Heart right ventricle (tissue), 16 donors: ENCODE measurements at regions not wholly inside any gene's neighbourhood (a gene's known extent, or its start where the extent isn't known, plus 50 kb on each side); places are given as distances from the start of the nearest gene placed in this dataset.

Experiments
- ATAC-seq, 8 donors: fragments of 200-7000 bp; cut with Tn5 transposase; one replicate each; pipeline ENCODE4 v1.9.1; 2020; ENCODE audit warnings: mild to moderate bottlenecking in 8 of 8, moderate library complexity in 8 of 8, moderate number of reproducible peaks in 1 of 8
- DNase-seq, 2 donors: peaks; one replicate each; pipeline ENCODE4 v3.0.0-alpha.2; 2020
- H3K27ac ChIP-seq, 10 donors: fragments of 200-600 bp; sonication (generic) in 2 of 10; one replicate each; pipeline versions ENCODE4 v1.5.0 to v1.8.0; 2020 to 2022; ENCODE audit warnings: mild to moderate bottlenecking in 3 of 10
- H3K27me3 ChIP-seq, 7 donors: fragments of 200-600 bp; one replicate each; pipeline ENCODE4 v1.8.0; 2021 to 2022; ENCODE audit warnings: mild to moderate bottlenecking in 2 of 7
- H3K36me3 ChIP-seq, 9 donors: fragments of 200-600 bp; sonication (generic) in 1 of 9; one replicate each; pipeline versions ENCODE4 v1.5.0 to v1.8.0; 2020 to 2022; ENCODE audit warnings: mild to moderate bottlenecking in 2 of 9
- H3K4me1 ChIP-seq, 9 donors: fragments of 200-600 bp; sonication (generic) in 1 of 9; one replicate each; pipeline versions ENCODE4 v1.5.0 to v1.8.0; 2020 to 2022; ENCODE audit warnings: mild to moderate bottlenecking in 4 of 9
- H3K4me3 ChIP-seq, 10 donors: fragments of 200-600 bp; sonication (generic) in 2 of 10; one replicate each; pipeline versions ENCODE4 v1.5.0 to v1.8.0; 2020 to 2022; ENCODE audit warnings: mild to moderate bottlenecking in 7 of 10, moderate library complexity in 2 of 10
- H3K9me3 ChIP-seq, 11 donors: fragments of 200-600 bp in 10 of 11; sonication (generic) in 2 of 11; one replicate each; pipeline versions ENCODE4 v1.5.0 to v1.8.0; 2013 to 2022; ENCODE audit warnings: mild to moderate bottlenecking in 2 of 11, control low read depth in 1 of 11, moderate library complexity in 1 of 11
- CTCF ChIP-seq, 9 donors: fragments of 200-600 bp; sonication (generic) in 2 of 9; IDR thresholded peaks; one replicate each; pipeline versions ENCODE4 v1.5.0 to v1.8.0; 2021 to 2022; ENCODE audit warnings: antibody characterized with exemption in 9 of 9, mild to moderate bottlenecking in 5 of 9, moderate library complexity in 1 of 9
- WGBS, 2 donors: extraction: QIAGEN DNeasy Blood & Tissue Kit; methylation state at CpG; one replicate each; pipeline ENCODE4 v1.1.7; 2013; ENCODE audit warnings: inconsistent platforms in 1 of 2; 5-methylcytosine and 5-hydroxymethylcytosine counted together
- intact Hi-C, 10 donors: fragments of 100-400 bp; cut with DNase I; formaldehyde crosslinking; loops; one replicate each; pipeline versions ENCODE4 v1.11.1 to v1.14.2; 2022
- donor health status: Arrhythmogenic right ventricular cardiomyopathy.
- donor health status: ischemic (EF 13 %, LVEDD 7.1; RV severe dilation, severe dysfunction).
- donor health status: healthy with polysubstance abuse.
- donor health status: DM: no; HTN: yes; CAD: no.
- donor health status: DM: no; HTN: no; CAD: no.
- donor health status: ischemic (EF 25% LVEDD 6.9; RV normal size, moderate dysfunction).
- donor health status: ischemic (EF 25% LVEDD 5.7; RV mildly dilated, moderate dysfunction).
- donor health status: healthy.
- donor health status: DM: yes; HTN: yes; CAD: no.
- donor health status: Ischemic cardiomyopathy.
- donor health status: ischemic (EF 35%, LVEDD 5.7; RV mildly dilated, moderate dysfunction).
- donor health status: nonischemic (EF 11% LVEDD 7.7; RV severe dilation, severe dysfunction).
- donor health status: DM: yes; HTN: yes; CAD: no.
- donor health status: PGD.
- donor health status: ischemic (EF 29% LVEDD 5.4; RV normal size, mild dysfunction).
- donor health status: nonischemic (EF 23%, LVEDD 6.1; RV moderate dilation, normal function).

GRCh38 chr11:43123443-43123842 lies 188.4 kb upstream of the API5 start:
- 42 to 58% methylated on average over 1 of the region's 1 CpG for WGBS, 2 donors
- ATAC-seq, result peak in 4 of 8 donors; percentile 40 to 87 (median 66)

GRCh38 chr11:43124272-43124935 lies 187.4 kb upstream of the API5 start:
- peak overlapping the region in 1 of 10 donors; percentile 48 for H3K27ac ChIP-seq
- intact Hi-C loops, result loop anchor here in 1 of 10 donors (10.0 kb wide), 1 partner anchor 350 kb away; no protein-coding TSS in a partner anchor
- WGBS, 2 donors, result 85 to 89% methylated on average over 3 of the region's 3 CpGs

More at GRCh38 chr11:43123443-43123842, 188.4 kb upstream of the API5 start:
- DNase-seq, result no peak
- H3K27me3 ChIP-seq, result no peaks in the 10 kb centered on the region
- intact Hi-C loops, result loop anchor here in 1 of 10 donors (10.0 kb wide), 1 partner anchor 349 kb away; no protein-coding TSS in a partner anchor
- no peak for TF ChIP-seq CTCF (IDR thresholded peaks at IDR 0.05)
- H3K9me3 ChIP-seq, result no peaks in the 10 kb centered on the region
- H3K36me3 ChIP-seq, result no peaks in the 10 kb centered on the region
- H3K27ac ChIP-seq, result peak overlapping the region in 2 of 10 donors; percentile 35 to 48
- H3K4me3 ChIP-seq, result no peak overlapping the region
- peaks cover 0 to 8% (median 0%) of the 10 kb centered on the region in 9 donors for H3K4me1 ChIP-seq

GRCh38 chr11:43129329-43129728 lies 182.5 kb upstream of the API5 start:
- no peak for ATAC-seq
- Histone ChIP-seq H3K9me3 (no peaks in the 10 kb centered on the region), H3K4me1 (peaks cover 0 to 1% (median 0%) of the 10 kb centered on the region in 9 donors), H3K4me3 (no peak overlapping the region), H3K27ac (no peak overlapping the region), H3K36me3 (no peaks in the 10 kb centered on the region), H3K27me3 (no peaks in the 10 kb centered on the region)
- intact Hi-C loops, result loop anchor here in 2 of 10 donors (5.0 to 10.0 kb wide), 2 partner anchors 355 to 362 kb away; no protein-coding TSS in a partner anchor
- no peak for DNase-seq
- 87 to 94% methylated on average over 2 of the region's 2 CpGs for WGBS, 2 donors
- TF ChIP-seq CTCF (IDR thresholded peaks at IDR 0.05), result no peak

More at GRCh38 chr11:43124272-43124935, 187.4 kb upstream of the API5 start:
- Histone ChIP-seq H3K4me3 (no peak overlapping the region), H3K36me3 (no peaks in the 10 kb centered on the region), H3K27me3 (no peaks in the 10 kb centered on the region), H3K9me3 (no peaks in the 10 kb centered on the region), H3K4me1 (peaks cover 0 to 8% (median 0%) of the 10 kb centered on the region in 9 donors)
- no peak for TF ChIP-seq CTCF (IDR thresholded peaks at IDR 0.05)
- ATAC-seq, result no peak
- DNase-seq, result no peak

GRCh38 chr11:43130616-43131015 lies 181.2 kb upstream of the API5 start:
- no peak overlapping the region for H3K4me3 ChIP-seq
- H3K36me3 ChIP-seq, result no peaks in the 10 kb centered on the region
- DNase-seq (peak in 1 of 2 donors; percentile 4), ATAC-seq (peak in 6 of 8 donors; percentile 38 to 76 (median 56))
- no peaks in the 10 kb centered on the region for H3K27me3 ChIP-seq
- H3K9me3 ChIP-seq, result no peaks in the 10 kb centered on the region
- WGBS, 2 donors, result 1 to 5% methylated on average over 2 of the region's 2 CpGs
- intact Hi-C loops, result loop anchor here in 7 of 10 donors (1.0 to 10.0 kb wide), 5 partner anchors 356 to 366 kb away; no protein-coding TSS in a partner anchor
- peak in 6 of 9 donors; percentile 19 to 58 (median 48) for TF ChIP-seq CTCF (IDR thresholded peaks at IDR 0.05)
- H3K4me1 ChIP-seq, result no peaks in the 10 kb centered on the region
- H3K27ac ChIP-seq, result no peak overlapping the region
